ENCODE measurements at regions not wholly inside any gene's neighbourhood (a gene's known extent, or its start where the extent isn't known, plus 50 kb on each side); places are given as distances from the start of the nearest gene placed in this dataset.

GRCh38 chr10:113493882-113494301 lies 59.0 kb upstream of the HABP2 start:
- ChIA-PET POLR2A (no interaction called here), CTCF (no interaction called here)
- Histone ChIP-seq H3K79me2 (ENCODE audit: insufficient read depth) (no peaks in the 10 kb centered on the region), H3K4me3 (ENCODE audit: low read depth in 2 of 2, low read length in 1 of 2) (no peak overlapping the region), H4K20me1 (ENCODE audit: insufficient read depth) (no peaks in the 10 kb centered on the region), H3K36me3 (replicated peaks in 1 of 2; ENCODE audit: control insufficient read depth in 1 of 2, insufficient read depth in 2 of 2, low read length in 1 of 2) (no peaks in the 10 kb centered on the region), H3K27ac (ENCODE audit: low read depth in 2 of 2, low read length in 1 of 2) (no peak overlapping the region), H3K4me2 (no peak overlapping the region), H3K4me1 (ENCODE audit: control insufficient read depth in 1 of 2, insufficient read depth in 2 of 2, low read depth in 1 of 2, low read length in 1 of 2) (no peaks in the 10 kb centered on the region; a peak in 1 of 4 replicates), H3K27me3 (ENCODE audit: insufficient read depth) (no peaks in the 10 kb centered on the region), H3K9me2 (no peaks in the 10 kb centered on the region), H2AFZ (ENCODE audit: low read depth) (no peak overlapping the region), H3K9ac (no peak overlapping the region), H3F3A (replicated peaks; ENCODE audit: insufficient read depth) (no peaks in the 10 kb centered on the region), H3K9me3 (no peaks in the 10 kb centered on the region)
- no peak for DNase-seq
- WGBS (ENCODE audit: low lambda C conversion rate) = 41% methylated on average over 5 of the region's 5 CpGs
- TF ChIP-seq RXRA (IDR thresholded peaks at IDR 0.05; ENCODE audit: borderline replicate concordance, low read depth) = no peak
- TF ChIP-seq POLR2AphosphoS5 (IDR thresholded peaks at IDR 0.05; ENCODE audit: low read depth, low read length) = no peak
- TF ChIP-seq JUND (IDR thresholded peaks at IDR 0.05) = no peak
- TF ChIP-seq YY1 (IDR thresholded peaks at IDR 0.05; ENCODE audit: low read depth) = no peak
- no peak for TF ChIP-seq FOXM1 (IDR thresholded peaks at IDR 0.05; ENCODE audit: low read depth)
- no peak for TF ChIP-seq EZH2phosphoT487 (IDR thresholded peaks at IDR 0.05; ENCODE audit: borderline replicate concordance, low read depth)
- no peak for TF ChIP-seq NFIC (IDR thresholded peaks at IDR 0.05; ENCODE audit: borderline replicate concordance)
- TF ChIP-seq GATA2 (CRISPR knock-in tag; IDR thresholded peaks at IDR 0.05) = no peak
- TF ChIP-seq TAF1 (IDR thresholded peaks at IDR 0.05; ENCODE audit: borderline replicate concordance, low read depth, low read length) = no peak
- no peak for TF ChIP-seq SIN3A (IDR thresholded peaks at IDR 0.05; ENCODE audit: borderline replicate concordance, low read depth, low read length)
- TF ChIP-seq CHD2 (IDR thresholded peaks at IDR 0.05; ENCODE audit: low read length, partially characterized antibody) = no peak
- TF ChIP-seq USF1 (IDR thresholded peaks at IDR 0.05; ENCODE audit: borderline replicate concordance, low read depth) = no peak

GRCh38 chr10:113494761-113495160 lies 58.1 kb upstream of the HABP2 start:
- CTCF ChIA-PET = interaction anchor here (0.6 to 1.3 kb wide), 3 partner anchors 10 to 110 kb away, joined by 3 to 4 read pairs (median 3); no protein-coding TSS in a partner anchor
- H3K36me3 ChIP-seq (replicated peaks in 1 of 2; ENCODE audit: control insufficient read depth in 1 of 2, insufficient read depth in 2 of 2, low read length in 1 of 2) = no peaks in the 10 kb centered on the region
- H3K9ac ChIP-seq = no peak overlapping the region
- POLR2A ChIA-PET = no interaction called here
- no peak overlapping the region for H3K27ac ChIP-seq (ENCODE audit: low read depth in 2 of 2, low read length in 1 of 2)
- no peaks in the 10 kb centered on the region for H3K27me3 ChIP-seq (ENCODE audit: insufficient read depth)
- H3K9me2 ChIP-seq = no peaks in the 10 kb centered on the region
- H3K4me3 ChIP-seq (ENCODE audit: low read depth in 2 of 2, low read length in 1 of 2) = no peak overlapping the region
- H3K79me2 ChIP-seq (ENCODE audit: insufficient read depth) = no peaks in the 10 kb centered on the region
- H3K4me1 ChIP-seq (ENCODE audit: control insufficient read depth in 1 of 2, insufficient read depth in 2 of 2, low read depth in 1 of 2, low read length in 1 of 2) = no peaks in the 10 kb centered on the region; a peak in 1 of 4 replicates
- H4K20me1 ChIP-seq (ENCODE audit: insufficient read depth) = no peaks in the 10 kb centered on the region
- no peak overlapping the region for H2AFZ ChIP-seq (ENCODE audit: low read depth)
- H3F3A ChIP-seq (replicated peaks; ENCODE audit: insufficient read depth) = no peaks in the 10 kb centered on the region
- no peak overlapping the region for H3K4me2 ChIP-seq
- WGBS (ENCODE audit: low lambda C conversion rate) = 63% methylated on average over 7 of the region's 7 CpGs
- H3K9me3 ChIP-seq = no peaks in the 10 kb centered on the region
- no peak for DNase-seq
- TF ChIP-seq RCOR1 (IDR thresholded peaks at IDR 0.05; ENCODE audit: low read length) (no peak), RXRA (IDR thresholded peaks at IDR 0.05; ENCODE audit: borderline replicate concordance, low read depth) (no peak), CTCF (IDR thresholded peaks at IDR 0.05) (no peak), POLR2AphosphoS5 (IDR thresholded peaks at IDR 0.05; ENCODE audit: low read depth, low read length) (no peak), MXI1 (IDR thresholded peaks at IDR 0.05; ENCODE audit: low read depth, low read length) (no peak), USF2 (IDR thresholded peaks at IDR 0.05; ENCODE audit: borderline replicate concordance, low read depth, low read length) (no peak), ELF1 (IDR thresholded peaks at IDR 0.05) (no peak), EP300 (IDR thresholded peaks at IDR 0.05; ENCODE audit: borderline replicate concordance in 1 of 2, low read depth in 1 of 2, low read length in 1 of 2) (no peak), USF1 (IDR thresholded peaks at IDR 0.05; ENCODE audit: borderline replicate concordance, low read depth) (no peak), TEAD4 (IDR thresholded peaks at IDR 0.05; ENCODE audit: borderline replicate concordance, insufficient read depth) (no peak), GATA2 (CRISPR knock-in tag; IDR thresholded peaks at IDR 0.05) (no peak), FOXM1 (IDR thresholded peaks at IDR 0.05; ENCODE audit: low read depth) (no peak), EZH2phosphoT487 (IDR thresholded peaks at IDR 0.05; ENCODE audit: borderline replicate concordance, low read depth) (no peak), MAX (IDR thresholded peaks at IDR 0.05; ENCODE audit: low read depth) (no peak)
